ENCODE measurements at regions not wholly inside any gene's neighbourhood (a gene's known extent, or its start where the extent isn't known, plus 50 kb on each side); places are given as distances from the start of the nearest gene placed in this dataset.

DNA sequence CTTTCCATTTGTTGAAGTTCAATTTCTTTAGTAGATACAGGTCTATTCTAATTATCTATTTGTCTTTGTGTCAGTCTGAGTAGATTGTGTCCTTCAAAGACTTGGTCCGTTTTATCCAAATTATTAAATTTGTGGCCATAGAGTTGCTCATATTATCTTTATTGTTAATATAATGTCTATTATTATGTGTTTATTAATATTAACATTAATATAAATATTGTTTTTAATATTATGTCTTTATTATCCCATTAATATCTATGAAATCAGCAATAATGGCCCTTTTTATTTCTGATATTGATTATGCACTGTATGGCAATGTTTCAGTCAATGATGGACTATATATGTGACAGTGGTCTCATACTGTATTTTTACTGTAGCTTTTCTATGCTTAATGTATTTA, 2067.3 kb upstream of the AGA start:
- Histone ChIP-seq H3K9me3 (ENCODE audit: low read depth, low read length) (peaks cover 3% of the 10 kb centered on the region), H3K4me3 (ENCODE audit: insufficient read depth, low read length) (no peak overlapping the region), H2AFZ (ENCODE audit: low read length) (no peak overlapping the region), H3K4me2 (ENCODE audit: insufficient read depth, low read length) (no peak overlapping the region), H3K36me3 (ENCODE audit: insufficient read depth, low read length) (no peaks in the 10 kb centered on the region), H3K27ac (ENCODE audit: low read depth, low read length) (no peak overlapping the region), H3K79me2 (ENCODE audit: insufficient read depth, low read length) (no peaks in the 10 kb centered on the region), H3K4me1 (ENCODE audit: insufficient read depth, low read length) (no peaks in the 10 kb centered on the region), H3K27me3 (ENCODE audit: insufficient read depth, low read length) (no peaks in the 10 kb centered on the region), H4K20me1 (ENCODE audit: insufficient read depth, low read length) (no peaks in the 10 kb centered on the region)
- DNase-seq (ENCODE audit: insufficient read length, low spot score, missing footprints): no peak
- TF ChIP-seq, protein P1, sequence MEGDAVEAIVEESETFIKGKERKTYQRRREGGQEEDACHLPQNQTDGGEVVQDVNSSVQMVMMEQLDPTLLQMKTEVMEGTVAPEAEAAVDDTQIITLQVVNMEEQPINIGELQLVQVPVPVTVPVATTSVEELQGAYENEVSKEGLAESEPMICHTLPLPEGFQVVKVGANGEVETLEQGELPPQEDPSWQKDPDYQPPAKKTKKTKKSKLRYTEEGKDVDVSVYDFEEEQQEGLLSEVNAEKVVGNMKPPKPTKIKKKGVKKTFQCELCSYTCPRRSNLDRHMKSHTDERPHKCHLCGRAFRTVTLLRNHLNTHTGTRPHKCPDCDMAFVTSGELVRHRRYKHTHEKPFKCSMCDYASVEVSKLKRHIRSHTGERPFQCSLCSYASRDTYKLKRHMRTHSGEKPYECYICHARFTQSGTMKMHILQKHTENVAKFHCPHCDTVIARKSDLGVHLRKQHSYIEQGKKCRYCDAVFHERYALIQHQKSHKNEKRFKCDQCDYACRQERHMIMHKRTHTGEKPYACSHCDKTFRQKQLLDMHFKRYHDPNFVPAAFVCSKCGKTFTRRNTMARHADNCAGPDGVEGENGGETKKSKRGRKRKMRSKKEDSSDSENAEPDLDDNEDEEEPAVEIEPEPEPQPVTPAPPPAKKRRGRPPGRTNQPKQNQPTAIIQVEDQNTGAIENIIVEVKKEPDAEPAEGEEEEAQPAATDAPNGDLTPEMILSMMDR (IDR thresholded peaks at IDR 0.05; ENCODE audit: extremely low read depth, low read depth, low read length): no peak

DNA sequence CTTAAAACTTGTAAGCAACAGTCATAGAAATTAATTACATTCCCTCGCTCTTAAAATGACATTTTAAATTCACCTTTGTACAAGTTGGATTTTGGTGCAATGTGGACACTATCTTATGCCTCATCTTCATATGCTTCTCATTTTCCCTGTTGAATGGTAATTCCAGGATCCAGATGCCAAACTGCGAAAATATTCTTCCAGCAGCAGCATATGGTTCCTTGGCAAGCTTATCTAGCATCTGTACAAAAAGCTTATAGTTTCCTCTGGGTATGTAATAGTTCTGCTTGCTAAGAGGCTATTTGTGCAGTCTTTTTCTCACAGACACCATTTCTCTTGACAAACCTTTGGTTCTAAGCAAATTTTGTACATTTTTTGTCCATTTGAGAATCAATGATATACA, 2079.7 kb upstream of the AGA start:
- Histone ChIP-seq H3K27ac (ENCODE audit: low read depth, low read length) (no peak overlapping the region), H3K4me1 (ENCODE audit: insufficient read depth, low read length) (no peaks in the 10 kb centered on the region), H3K27me3 (ENCODE audit: insufficient read depth, low read length) (no peaks in the 10 kb centered on the region), H4K20me1 (ENCODE audit: insufficient read depth, low read length) (no peaks in the 10 kb centered on the region), H2AFZ (ENCODE audit: low read length) (no peak overlapping the region), H3K36me3 (ENCODE audit: insufficient read depth, low read length) (no peaks in the 10 kb centered on the region), H3K4me3 (ENCODE audit: insufficient read depth, low read length) (no peak overlapping the region), H3K79me2 (ENCODE audit: insufficient read depth, low read length) (no peaks in the 10 kb centered on the region), H3K4me2 (ENCODE audit: insufficient read depth, low read length) (no peak overlapping the region), H3K9me3 (ENCODE audit: low read depth, low read length) (peaks cover 2% of the 10 kb centered on the region)
- DNase-seq (ENCODE audit: insufficient read length, low spot score, missing footprints): no peak
- TF ChIP-seq, protein P1 (IDR thresholded peaks at IDR 0.05; ENCODE audit: extremely low read depth, low read depth, low read length): no peak

DNA sequence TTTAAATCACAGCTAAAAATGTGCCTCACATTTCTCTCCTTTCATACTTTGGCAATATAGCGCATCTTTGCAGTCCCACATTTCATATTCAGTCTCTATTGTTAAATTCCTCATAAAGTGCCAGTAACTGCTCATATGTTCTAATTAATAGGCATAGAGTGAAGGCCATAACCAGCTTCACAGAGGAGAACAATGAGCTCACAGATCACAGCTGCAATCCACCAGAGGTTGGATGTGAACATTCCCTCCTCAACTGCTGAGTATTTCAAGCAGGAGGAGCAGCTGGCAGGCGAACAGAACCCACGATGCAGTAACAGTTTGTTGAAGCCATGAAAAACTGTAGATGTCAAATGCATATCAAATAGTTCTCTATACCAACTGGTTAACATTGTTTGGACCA, 2088.7 kb upstream of the AGA start:
- Histone ChIP-seq H3K9me3 (ENCODE audit: low read depth, low read length) (peaks cover 2% of the 10 kb centered on the region), H3K79me2 (ENCODE audit: insufficient read depth, low read length) (no peaks in the 10 kb centered on the region), H3K27me3 (ENCODE audit: insufficient read depth, low read length) (no peaks in the 10 kb centered on the region), H3K4me3 (ENCODE audit: insufficient read depth, low read length) (no peak overlapping the region), H3K4me2 (ENCODE audit: insufficient read depth, low read length) (no peak overlapping the region), H4K20me1 (ENCODE audit: insufficient read depth, low read length) (no peaks in the 10 kb centered on the region), H2AFZ (ENCODE audit: low read length) (no peak overlapping the region), H3K27ac (ENCODE audit: low read depth, low read length) (no peak overlapping the region), H3K4me1 (ENCODE audit: insufficient read depth, low read length) (no peaks in the 10 kb centered on the region), H3K36me3 (ENCODE audit: insufficient read depth, low read length) (no peaks in the 10 kb centered on the region)
- TF ChIP-seq, protein P1 (IDR thresholded peaks at IDR 0.05; ENCODE audit: extremely low read depth, low read depth, low read length): no peak
- no peak for DNase-seq (ENCODE audit: insufficient read length, low spot score, missing footprints)

DNA sequence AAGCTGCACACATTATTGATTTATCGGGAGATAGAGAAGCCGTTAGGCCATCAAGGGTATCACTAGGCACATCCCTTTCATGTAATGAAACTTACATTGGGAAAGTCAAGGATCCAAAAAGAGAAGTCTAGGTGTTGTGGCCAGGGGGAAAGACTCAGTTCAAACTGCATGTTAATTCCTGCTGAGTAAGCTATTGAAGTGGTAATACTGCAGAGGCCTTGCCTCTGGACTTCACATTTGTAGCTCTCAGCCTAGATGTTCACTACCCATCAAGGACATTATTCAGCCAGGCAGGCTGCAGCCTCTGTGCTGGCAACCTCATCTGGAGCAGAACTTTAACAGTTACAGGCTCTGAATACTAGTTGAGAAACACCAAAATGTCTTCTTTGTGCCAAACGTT, 2094.5 kb upstream of the AGA start:
- no peak overlapping the region for H3K27ac ChIP-seq (ENCODE audit: low read depth, low read length)
- H3K9me3 ChIP-seq (ENCODE audit: low read depth, low read length): no peaks in the 10 kb centered on the region
- H3K36me3 ChIP-seq (ENCODE audit: insufficient read depth, low read length): no peaks in the 10 kb centered on the region
- no peak overlapping the region for H3K4me2 ChIP-seq (ENCODE audit: insufficient read depth, low read length)
- DNase-seq (ENCODE audit: insufficient read length, low spot score, missing footprints): no peak
- TF ChIP-seq, protein P1 (IDR thresholded peaks at IDR 0.05; ENCODE audit: extremely low read depth, low read depth, low read length): no peak
- no peaks in the 10 kb centered on the region for H4K20me1 ChIP-seq (ENCODE audit: insufficient read depth, low read length)
- H2AFZ ChIP-seq (ENCODE audit: low read length): no peak overlapping the region
- no peaks in the 10 kb centered on the region for H3K27me3 ChIP-seq (ENCODE audit: insufficient read depth, low read length)
- no peak overlapping the region for H3K4me3 ChIP-seq (ENCODE audit: insufficient read depth, low read length)
- H3K79me2 ChIP-seq (ENCODE audit: insufficient read depth, low read length): no peaks in the 10 kb centered on the region
- no peaks in the 10 kb centered on the region for H3K4me1 ChIP-seq (ENCODE audit: insufficient read depth, low read length)
